ENCODE measurements at regions not wholly inside any gene's neighbourhood (a gene's known extent, or its start where the extent isn't known, plus 50 kb on each side); places are given as distances from the start of the nearest gene placed in this dataset.

DNA sequence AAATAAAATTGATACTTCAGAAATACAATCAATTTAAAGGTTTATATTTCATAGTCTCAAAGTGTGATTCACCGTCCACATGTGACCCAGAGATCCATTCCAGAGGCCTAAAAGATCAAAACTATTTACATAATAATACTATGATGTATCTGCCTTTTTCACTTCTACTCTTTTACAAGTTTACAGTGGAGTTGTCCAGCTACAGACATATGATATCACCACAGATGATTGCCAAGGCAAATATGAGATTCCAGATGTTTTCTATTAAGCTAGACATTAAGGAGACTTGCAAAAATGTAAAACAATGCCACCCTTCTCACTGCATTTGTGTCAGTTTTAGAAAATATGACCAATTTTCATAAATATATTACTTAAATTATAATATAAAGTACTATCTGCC lies 443.7 kb downstream of the GJA1 start:
- TF ChIP-seq, protein P1, sequence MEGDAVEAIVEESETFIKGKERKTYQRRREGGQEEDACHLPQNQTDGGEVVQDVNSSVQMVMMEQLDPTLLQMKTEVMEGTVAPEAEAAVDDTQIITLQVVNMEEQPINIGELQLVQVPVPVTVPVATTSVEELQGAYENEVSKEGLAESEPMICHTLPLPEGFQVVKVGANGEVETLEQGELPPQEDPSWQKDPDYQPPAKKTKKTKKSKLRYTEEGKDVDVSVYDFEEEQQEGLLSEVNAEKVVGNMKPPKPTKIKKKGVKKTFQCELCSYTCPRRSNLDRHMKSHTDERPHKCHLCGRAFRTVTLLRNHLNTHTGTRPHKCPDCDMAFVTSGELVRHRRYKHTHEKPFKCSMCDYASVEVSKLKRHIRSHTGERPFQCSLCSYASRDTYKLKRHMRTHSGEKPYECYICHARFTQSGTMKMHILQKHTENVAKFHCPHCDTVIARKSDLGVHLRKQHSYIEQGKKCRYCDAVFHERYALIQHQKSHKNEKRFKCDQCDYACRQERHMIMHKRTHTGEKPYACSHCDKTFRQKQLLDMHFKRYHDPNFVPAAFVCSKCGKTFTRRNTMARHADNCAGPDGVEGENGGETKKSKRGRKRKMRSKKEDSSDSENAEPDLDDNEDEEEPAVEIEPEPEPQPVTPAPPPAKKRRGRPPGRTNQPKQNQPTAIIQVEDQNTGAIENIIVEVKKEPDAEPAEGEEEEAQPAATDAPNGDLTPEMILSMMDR (IDR thresholded peaks at IDR 0.05): no peak
- TF ChIP-seq POLR2A (IDR thresholded peaks at IDR 0.05) (no peak), EP300 (IDR thresholded peaks at IDR 0.05) (no peak)

Measured in ovary (tissue), 3 donors.